AG08395 (cell line): ENCODE measurements at regions not wholly inside any gene's neighbourhood (a gene's known extent, or its start where the extent isn't known, plus 50 kb on each side); places are given as distances from the start of the nearest gene placed in this dataset.

Source experiments
- DNase-seq: peaks from one replicate; pipeline ENCODE4 v3.0.0; 2012; ENCODE audit warnings: mixed read lengths, low spot score

DNA sequence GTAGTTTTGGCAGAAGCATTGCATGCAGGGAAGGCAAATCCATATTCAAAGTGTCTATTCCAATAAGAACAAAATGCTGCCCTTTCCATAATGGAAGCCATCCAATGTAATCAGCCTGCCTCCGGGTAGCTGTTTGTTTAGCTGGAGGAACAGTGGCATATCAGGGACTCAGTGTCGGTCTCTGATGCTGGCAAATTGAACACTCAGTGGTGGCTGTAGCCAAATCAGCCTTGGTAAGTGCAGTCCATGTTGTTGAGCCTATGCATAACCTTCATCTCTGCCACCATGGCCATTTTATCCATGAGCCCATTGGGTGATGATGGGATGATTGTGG, 147.8 kb upstream of the MAX start:
- DNase-seq = no peak

DNA sequence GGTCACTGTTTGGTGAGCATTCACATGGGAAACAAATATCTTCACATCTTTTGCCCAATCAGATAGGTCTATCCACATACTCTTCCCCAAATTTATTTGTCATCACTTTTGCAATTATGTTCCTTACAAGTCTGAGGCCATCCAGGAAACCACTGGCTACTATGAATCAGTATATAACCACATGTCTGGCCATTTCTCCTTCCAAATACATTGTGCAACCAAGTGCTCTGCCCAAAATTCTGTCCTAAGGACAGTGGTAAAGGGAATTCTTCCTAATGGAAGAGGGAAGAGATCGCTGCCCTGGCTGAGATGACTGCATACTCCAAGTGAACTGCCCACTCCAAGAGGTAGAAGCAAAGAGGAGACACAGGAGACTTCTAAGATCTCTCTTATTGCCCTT, 148.9 kb upstream of the MAX start:
- peak; percentile 88 for DNase-seq

GRCh38 chr14:65252482-65253255, 150.4 kb upstream of the MAX start:
- DNase-seq = no peak

DNA sequence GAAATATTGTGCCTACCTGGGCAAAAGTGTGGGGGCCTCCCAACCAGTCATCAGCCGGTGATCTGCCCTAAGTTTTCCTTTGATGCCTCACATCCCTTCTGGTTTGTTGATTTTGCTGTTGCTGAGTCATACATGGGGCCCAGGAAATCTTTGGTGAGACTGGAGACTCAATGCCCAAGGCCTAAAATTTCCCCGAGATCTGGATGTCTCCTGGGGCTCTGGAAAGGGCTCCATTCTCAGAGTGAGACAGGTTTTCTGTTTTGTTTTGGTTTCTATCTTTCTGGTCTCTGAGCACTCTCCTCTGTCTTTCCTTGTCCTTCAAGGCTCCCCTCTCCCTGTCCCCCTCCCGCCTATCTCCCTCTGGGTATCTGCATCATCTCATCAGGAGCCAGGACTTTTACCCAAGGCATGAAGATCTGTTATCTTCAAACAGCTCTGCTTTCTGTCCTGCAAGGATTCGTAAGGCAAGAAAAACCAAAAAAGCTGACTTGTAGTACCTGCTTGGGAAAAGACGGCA, 152.8 kb upstream of the MAX start:
- DNase-seq = peak; percentile 52

GRCh38 chr14:65255583-65256461, 153.5 kb upstream of the MAX start:
- no peak for DNase-seq

DNA sequence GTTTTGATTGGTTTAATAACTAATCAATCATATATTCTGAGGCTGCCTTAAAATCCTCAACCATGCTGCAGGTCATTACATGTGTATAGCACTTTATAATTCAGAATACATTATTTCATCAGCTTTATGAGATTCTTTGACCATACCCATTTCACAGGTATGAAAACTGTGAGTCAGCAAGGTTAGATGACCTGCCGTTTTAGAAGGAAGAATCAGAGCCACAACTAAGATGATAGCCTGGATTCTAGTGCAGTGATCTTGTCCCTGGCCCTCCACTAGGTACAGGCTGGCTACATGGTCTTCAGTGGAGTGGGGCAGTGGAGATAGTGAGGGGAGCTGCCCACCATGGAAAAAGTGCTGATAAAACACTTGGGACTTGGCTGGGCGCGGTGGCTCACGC, 154.4 kb upstream of the MAX start:
- no peak for DNase-seq

DNA sequence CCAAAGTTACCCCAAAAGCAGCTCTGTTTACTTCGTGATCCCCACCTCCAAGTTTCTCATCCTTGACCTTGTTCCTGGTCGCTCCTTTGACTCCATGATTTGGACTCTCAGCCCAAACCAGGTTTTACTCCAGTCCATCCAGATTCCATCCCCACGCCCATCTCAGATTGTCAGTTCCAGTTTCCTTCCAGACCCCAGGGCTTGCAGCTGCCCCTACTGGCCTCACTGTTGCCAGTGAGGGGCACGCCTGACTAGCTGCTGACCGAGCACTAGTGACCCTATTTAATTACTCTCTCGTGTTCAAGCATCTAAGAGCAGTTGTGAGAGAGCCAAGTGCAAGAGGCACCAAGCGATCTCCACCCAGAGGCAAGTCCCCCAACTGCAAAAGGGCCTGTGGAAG, 155.1 kb upstream of the FUT8 start:
- DNase-seq = no peak

DNA sequence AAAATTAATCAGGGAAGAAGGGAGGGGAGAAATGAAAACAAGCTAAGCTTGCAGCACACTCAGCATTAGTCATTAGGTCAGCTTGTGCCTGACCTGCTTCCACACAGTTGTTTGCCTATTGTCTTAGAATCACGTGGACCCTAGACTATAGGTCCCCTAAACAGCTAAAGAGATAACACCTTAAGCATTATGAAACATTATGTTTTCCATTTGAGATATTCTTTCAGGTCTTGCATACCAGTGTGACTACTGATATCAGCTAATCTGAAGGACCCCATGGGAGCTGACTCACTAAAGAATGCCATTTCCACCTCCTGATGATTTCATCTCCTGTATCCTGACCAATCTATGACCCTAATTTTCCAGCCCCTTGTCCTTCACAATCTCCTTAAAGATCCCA, 154.1 kb upstream of the FUT8 start:
- peak; percentile 33 for DNase-seq

GRCh38 chr14:65259000-65259399, 153.5 kb upstream of the FUT8 start:
- DNase-seq = no peak

GRCh38 chr14:65260786-65261185, 151.7 kb upstream of the FUT8 start:
- peak; percentile 60 for DNase-seq

GRCh38 chr14:65261425-65261920, 151.1 kb upstream of the FUT8 start:
- no peak for DNase-seq

GRCh38 chr14:65261946-65262345, 150.6 kb upstream of the FUT8 start:
- no peak for DNase-seq

DNA sequence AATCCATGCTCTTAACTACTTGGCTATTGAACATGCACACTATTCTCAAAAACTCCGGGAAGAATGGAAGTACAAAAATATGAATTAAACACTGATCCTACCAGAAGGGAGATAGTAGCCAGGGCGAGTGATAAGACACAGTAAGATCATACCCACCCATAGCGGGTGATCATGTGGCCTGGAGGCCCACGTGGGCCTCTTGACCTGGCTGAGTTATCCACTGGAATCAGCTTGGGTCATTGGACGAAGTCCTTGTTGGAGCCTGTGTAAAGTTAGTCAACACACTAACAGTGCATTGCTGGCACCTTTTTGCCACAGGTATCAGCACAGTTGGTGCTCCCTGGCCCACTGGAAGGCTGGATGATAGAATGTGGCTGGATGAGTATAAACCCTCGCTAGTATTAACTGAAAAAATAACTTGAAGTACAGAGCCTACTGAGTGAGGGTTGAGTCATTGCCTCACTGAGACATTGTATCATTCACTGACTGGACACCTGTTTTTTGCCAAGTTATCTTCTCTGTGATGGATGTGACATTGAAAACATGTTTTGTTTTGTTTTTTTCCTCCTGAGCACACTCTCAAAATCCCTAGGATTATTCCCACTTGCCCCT, 149.2 kb upstream of the FUT8 start:
- DNase-seq = peak; percentile 9

DNA sequence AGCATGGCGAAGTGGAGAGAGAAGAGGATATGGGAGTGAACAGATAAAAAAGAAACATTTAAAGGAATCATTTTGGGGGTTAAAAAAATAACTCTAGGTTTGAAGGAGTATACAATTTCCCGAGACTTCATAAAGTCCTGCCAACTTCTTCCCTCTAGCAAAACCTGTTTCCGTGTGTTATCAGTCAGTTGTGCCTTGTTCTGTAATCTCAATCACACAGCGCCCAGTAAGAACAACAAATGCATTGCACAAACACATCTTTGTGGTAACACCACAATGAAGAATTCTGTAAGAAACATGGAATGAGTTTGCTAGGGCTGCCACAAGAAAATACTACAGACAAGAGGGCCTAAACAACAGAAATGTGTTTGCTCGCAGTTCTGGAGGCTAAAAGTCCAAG, 144.7 kb upstream of the FUT8 start:
- DNase-seq = no peak

DNA sequence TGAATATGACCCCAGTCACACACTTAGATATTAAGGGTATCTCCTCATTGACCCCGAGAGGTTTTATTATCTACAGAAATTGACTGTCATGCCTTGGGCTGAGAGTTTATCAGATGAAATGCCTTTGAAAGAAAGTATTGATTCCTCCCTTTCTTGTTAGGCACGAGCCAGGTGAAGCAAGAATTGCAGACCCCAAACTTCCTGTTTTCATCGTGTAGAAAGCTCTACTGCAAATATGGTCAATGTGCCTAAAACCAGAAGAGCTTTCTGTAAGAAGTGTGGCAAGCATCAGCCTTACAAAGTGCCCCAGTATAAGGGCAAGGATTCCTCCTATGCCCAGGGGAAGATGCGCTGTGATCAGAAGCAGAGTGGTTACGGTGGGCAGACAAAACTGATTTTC, 143.9 kb upstream of the FUT8 start:
- DNase-seq = no peak

DNA sequence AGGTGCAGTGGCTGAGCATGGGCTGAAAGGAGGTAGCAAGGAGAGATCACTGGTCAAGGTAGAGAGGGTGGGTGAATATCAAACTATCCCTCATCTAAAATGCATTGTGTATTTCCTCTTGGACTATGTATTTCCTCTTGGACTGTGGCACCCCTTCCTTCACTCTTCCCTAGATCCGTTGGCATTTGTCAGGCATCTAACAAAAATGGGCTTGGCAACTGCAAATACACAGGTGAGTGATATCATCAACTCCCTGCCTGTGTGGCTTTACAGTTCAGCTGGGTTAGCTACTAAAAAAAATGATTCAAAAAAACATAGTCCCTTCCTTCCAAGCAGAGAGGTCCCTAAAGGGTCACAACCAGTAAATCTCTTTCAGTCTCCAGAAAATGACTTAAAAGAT, 142.8 kb upstream of the FUT8 start:
- DNase-seq = no peak

DNA sequence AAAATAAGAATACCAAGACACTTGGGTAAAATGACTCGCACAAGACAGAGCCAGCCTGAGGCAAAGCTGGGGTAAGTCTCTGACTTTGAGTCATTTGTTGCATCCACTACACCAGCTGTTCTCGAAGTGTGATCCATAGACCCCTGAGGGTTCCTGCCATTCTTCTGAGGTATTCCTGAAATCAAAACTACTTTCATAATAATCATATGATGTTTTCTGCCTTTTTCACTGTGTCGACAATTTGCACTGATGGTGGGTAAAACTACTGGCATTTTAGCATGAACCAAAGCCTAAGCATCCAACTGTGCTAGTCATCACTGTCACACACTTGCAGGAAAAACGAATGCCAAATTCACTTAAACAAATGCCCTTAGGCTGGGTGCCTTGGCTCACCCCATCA, 135.5 kb upstream of the FUT8 start:
- peak; percentile 54 for DNase-seq

GRCh38 chr14:65277580-65278270, 134.8 kb upstream of the FUT8 start:
- no peak for DNase-seq

DNA sequence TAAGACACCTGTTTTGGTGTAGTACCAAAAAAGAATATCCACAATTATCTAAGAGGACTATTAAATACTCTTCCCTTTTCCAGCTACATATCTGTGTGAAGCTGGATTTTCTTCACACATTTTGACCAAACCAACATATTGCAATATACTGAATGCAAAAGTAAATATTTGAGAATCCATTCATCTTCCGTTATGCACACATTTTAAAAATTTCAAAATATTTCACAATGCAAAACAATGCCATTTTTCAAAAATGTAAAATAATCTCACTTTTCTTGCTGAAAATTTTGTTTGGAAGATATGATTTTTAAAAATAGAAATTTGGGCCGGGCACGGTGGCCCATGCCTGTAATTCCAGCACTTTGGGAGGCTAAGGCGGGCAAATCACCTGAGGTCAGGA, 133.9 kb upstream of the FUT8 start:
- DNase-seq = no peak

DNA sequence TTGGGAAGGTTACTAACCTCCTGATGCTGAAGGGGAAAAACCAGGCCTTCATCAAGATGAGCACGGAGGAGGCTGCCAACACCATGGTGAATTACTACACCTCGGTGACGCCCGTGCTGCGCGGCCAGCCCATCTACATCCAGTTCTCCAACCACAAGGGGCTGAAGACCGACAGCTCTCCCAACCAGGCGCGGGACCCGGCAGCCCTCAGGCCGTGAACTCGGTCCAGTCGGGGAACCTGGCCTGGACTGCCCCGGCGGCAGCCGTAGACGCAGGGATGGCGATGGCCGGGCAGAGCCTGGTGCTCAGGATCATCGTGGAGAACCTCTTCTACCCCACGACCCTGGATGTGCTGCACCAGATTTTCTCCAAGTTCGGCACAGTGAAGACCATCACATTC, 133.0 kb upstream of the FUT8 start:
- no peak for DNase-seq

DNA sequence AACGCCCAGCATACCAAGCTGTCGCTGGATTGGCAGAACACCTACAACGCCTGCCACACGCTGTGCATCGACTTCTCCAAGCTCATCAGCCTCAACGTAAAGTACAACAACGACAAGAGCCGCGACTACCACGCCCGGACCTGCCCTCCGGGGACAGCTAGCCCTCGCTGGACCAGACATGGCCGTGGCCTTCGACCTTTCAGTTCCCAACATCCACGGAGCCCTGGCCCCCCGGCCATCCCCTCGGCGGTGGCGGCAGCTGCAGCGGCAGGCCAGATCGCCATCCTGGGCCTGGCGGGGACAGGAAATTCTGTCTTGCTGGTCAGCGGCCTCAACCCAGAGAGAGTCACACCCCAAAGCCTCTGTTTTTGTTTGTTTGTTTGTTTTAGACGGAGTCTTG, 132.6 kb upstream of the FUT8 start:
- DNase-seq = no peak

- no peak for DNase-seq
Measured at GRCh38 chr14:65280653-65281052, 131.9 kb upstream of the FUT8 start.
